Mesenteric fat pad (tissue), 1 donor: ENCODE measurements at regions not wholly inside any gene's neighbourhood (a gene's known extent, or its start where the extent isn't known, plus 50 kb on each side); places are given as distances from the start of the nearest gene placed in this dataset.

Source experiments
- DNase-seq: peaks from one replicate; pipeline ENCODE4 v3.0.0-alpha.2; 2020; ENCODE audit warnings: low spot score
- donor health status: DM: yes; HTN: yes; CAD: no.

DNA sequence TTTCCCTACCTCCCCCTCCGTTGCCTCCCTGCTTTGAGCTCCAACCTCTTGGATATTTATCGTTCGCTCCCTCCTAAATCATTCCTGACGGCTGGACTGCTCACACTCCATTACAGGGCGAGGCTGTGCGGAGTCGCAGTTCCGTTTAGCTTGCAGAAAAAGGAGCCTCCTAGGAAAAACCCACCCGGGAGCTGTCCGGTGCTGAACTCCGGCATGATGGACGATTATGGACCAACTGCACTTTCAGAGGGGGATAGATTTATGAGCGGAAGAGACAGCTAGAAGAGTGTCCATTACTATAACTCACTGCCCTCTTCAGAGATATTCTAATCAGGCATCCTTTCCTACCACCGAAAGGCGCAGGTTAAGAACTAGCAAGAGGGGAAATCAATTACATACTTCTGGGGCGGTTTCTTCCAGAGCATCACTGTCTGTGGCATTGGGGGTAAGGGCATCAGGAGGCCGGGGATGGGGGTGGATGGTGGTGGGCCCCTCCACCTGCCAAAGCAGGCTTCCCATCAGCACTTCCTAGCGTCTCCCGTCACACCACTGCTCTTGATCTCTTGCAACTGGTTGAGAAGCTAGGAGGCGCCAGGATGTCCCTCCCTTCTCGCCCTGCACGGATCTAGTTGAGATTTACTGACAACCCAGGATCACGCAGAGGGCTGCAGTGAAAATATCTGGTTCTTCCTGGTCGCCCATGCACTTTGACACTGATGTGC, 251.2 kb downstream of the ENGASE start:
- no peak for DNase-seq

DNA sequence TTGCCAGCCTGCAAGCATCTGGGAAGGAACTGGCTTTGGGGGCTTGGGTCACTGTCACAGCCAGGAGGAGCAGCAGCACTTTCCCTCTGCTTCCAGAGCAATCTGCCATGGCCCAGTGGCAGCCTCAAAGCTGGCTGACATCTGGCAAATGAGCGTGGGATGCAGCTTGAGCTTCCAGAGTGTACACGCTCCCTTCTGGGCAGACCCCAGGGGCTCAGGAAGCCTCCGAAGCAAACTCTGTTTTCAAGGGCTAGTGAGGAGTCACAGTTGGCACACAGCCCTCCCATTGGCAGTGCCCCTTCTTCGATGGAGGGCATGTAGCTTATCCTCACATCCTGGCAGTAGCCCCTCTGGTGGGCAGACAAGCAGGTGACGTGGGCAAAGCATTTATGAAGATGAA, 249.6 kb downstream of the ENGASE start:
- DNase-seq, result no peak

DNA sequence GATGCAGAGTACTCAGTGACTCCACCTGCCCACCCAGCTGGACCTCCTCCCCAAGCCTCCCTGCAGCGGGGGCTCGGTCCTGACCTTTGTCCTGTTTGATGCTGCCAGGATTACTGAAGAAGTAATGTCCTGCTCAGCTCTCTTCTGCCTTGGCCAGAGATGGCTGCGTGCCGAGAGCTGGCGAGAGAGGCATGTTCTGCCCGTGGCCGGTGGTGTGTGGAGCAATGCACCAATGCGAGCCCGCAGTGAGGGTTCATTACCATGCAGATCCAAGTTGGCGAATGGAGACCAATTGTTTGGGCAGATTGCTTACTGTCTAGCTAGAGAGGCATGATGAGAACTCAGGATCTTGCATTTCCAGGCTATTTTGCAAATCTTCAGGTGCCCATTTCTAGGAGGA, 248.9 kb downstream of the ENGASE start:
- DNase-seq, result no peak

DNA sequence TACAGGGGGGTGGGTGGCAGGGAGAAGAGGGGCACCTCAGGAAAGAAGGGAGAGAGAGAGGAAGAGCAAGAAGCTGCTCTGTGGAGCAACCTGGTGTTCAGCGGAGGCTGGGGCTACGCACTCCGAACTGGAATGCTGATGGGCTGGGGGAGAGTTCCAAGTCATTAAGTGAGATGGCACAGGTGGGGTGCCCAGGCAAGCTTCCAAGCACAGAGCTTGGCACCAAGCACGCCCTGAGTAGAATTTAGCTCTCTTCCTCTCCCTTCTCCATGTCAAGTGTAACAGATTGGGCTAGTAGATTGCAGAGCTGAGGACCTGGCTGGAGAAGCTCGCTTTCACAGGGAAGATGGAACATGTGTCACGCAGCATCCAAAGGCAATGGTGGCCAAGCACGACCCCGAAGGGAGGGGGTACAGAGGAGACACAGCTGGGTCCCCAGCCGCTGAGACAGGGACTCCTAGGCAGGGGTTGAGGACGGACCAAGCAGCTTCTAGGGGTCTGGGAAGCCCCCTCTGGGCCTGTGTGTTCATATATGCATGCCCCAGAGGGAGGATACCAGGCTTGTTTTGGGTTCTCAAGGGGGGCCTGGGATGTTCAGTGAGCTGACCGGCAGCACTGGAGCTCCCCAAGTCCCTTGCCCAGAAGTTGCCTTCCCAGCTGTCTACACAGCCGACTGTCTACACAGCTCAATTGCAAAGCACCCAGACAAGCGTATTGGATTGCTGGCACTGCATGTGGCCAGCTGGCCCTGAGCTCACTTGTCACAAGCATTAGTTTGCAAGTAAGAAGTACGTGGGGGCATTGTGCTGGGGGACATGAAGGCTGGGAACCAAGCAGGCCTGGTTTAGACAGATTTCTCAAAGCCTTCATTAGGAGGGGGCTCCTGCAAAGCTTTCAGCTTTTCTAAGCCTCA, 247.8 kb downstream of the ENGASE start:
- DNase-seq, result no peak

DNA sequence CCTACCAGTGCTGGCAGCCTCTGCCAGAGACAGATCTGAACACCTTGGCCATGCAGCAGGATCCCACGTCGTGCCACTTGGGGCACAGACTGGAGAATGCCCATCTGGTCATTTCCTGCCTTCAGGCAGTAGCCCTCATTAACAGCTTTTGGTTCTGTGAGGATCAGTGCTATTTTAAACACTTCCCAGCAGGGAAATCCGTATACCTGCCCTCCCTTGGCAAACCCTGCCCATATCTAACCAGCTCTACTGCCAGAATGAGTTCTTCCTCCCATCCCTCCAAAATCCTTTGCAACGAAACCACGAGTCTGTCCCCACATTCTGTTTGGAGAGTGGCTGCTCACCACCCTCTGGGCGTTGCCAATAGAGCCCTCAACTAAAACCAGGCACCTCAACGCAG, 245.7 kb downstream of the ENGASE start:
- no peak for DNase-seq

DNA sequence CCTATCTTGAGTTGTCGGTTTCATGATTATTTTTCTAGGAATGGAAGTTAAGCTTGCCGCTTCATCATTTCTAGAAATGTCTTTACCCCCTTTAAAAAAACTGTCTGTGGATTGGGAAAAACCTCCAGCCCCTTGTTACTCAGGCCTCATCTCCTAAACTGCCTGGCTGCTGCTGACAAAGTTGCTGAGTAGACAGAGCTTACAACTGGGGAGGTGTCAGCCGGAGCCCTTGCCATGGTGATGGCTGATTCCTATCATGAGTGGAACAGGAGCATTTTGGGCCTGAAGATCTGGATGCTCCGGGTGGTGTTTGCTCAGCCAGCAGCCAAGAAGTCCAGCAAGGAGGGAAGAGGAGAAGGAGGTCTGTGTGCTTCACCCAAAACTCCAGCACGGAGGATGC, 243.3 kb downstream of the ENGASE start:
- no peak for DNase-seq

DNA sequence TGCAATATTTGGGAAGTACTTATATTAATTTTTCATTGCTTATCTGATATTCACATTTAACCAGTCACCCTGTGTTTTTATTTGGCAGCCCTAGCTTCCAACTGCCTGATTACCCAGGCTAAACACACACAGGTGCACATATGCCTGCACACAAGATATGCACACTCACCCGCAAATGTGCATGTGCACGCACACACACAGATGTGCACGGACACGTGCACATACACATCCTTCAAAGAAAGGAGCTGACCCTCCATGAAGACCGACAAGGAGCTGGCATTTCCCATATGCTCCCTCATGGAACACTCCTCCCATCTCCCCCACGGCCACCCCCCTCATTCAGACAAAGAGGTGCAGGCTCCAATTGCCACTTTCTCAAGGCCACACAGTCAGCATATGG, 242.2 kb downstream of the ENGASE start:
- DNase-seq, result no peak

DNA sequence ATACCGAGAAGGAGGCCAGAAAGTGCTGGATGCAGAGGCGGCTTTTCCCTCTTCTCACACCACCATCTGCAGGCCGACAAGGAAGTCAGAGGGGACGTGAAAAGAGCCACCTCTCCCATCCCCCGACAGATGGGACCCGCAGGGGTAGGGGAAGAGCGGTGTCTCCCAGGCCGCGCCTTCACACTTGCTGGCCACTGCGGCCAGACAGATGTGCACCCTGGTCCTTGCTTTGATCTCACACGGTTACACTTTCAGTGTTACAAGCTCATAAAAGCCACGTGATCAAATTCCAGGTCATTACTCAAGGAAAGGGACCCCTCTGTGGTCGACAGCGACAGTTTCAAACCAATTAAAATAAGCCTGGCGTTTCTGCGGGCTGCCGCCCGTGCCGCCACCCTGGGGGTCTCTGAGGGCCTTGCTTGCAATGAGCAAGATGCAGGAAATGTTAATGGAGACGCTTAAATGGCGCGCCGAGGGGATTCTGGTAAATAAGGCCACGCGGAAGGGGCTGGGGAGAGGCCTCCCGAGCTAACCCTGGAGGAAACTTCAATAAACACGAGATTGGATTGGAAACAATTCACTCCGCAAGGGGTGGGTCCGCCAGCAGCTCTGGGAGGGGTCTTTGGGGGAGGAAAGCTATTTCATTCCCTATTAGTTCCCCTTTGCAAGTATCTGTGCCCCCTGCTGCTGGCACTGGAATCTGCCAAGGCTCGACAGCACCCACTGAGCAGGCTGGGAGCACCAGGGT, 240.9 kb downstream of the ENGASE start:
- no peak for DNase-seq

DNA sequence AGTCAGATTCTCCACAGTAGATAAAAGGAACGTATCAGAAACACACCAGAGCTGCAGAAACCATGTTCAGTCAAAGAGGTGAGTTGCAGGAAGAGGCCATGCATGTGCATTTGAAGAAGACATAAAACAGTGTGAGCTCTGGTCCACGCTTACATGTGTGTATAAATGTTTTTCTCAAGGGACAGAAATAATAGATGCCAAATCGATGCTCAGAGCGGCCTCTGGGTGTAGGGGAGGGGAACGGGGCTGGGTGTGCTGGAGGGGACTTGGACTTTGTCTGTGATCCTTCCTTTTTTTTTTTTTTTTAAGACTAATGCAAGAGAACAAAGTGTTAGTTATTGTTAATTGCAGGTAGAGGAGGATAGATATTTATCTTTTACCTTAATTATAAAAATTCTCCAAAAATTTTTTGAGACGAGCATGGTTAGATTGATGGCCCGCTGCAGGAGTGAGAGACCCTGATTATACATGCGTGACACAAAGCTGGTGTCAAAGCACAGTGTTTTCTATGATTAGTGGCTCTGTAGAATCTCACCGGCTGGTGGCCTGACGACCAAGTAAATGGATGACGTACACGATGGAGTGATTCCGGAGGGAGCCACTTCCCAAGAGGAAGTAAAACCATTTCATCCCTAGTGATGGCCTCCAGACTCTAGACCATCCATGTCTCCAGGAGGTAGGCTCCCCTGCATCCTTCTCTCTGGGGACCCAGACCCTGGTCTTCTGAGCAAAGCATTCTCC, 240.2 kb downstream of the ENGASE start:
- DNase-seq, result no peak

DNA sequence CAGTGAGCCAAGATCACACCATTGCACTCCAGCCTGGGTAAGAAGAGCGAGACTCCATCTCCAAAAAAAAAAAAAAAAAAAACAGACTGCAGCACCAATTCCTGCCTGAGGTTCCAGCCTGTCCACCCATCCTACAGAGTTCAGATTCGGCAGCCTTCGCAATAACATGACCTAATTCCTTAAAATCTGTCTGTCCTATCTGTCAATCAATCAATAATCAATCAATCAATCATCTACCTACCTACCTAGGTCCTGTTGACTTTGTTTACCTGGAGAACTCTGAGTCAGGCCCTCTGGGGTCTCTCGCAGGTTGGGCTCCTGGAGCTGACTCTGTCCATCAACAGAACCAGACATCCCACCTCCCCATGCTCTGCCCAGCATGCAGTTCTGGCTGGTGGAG, 236.7 kb downstream of the ENGASE start:
- DNase-seq, result no peak

DNA sequence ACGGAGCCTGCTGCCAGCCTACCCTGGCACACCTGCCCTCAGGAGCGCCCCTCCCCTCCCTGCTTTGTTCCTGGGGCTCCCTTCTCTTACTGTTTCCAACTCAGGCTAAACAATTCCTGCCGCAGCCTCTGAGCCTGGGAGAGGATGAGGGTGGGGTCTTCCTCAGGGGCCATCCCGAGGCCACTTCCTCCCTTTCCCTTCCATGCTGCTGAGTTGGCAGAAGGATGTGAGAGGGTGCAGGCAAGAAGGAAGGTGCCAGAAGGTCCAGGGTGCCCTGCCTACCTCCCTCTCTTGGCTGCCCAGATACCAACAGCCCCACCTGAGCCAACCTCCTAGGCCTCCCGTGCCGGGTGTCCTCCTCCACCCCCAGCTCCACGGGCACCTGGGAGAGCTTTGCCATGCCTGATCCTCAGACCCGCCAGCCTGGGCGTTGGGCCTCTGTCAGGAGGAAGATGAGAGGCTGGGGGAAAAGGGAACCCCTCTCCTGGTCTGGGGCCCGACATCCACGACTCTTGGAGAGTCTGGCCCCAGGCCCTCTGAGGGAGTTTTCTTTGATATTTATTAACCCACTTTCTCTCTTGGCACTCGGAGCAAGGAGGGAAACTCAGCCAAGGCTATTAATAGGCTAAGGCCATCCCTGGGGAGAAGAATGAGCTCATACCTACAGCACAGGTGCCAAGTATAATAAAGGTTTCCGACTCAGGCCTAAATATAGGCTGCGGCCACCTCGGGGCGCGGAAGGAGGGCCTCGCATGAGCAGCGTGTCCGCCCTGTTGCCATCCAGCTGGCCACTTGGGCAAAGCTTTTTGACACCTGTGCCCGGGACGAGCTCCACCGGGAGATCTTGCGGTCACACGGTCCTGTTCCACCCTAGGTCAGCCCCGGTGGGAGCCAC, 232.0 kb downstream of the ENGASE start:
- no peak for DNase-seq

DNA sequence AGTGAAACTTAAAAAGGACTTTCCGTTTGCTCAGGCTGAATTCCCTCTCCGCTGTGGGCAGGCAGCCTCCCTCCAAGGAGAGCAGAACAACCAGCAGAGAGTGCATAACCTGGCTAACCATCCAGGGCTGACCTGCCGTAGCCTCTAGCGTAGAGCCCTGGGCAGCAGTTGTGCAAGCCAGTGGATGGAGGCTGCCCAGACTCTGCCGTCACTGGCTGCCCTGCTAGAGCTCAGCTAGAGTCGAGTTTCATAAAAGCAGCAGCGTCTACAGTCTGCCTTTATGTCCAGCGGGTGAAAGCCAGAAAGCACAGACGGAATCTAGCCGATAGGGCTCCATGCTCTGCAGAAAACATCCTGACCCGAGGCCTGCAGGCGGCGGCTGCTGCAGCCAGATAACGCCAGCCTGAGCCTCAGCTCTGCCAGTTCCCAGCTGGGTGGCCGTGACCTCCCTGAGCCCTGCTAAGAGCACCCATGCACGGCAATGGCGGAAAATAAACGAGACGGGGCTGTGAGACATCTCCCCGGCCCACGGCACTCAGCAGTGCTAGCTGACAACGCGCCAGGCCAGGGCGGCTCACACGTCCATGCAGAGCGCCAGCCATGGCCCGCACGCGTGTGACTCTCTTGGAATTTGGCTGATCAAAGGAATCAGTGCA, 231.3 kb downstream of the ENGASE start:
- DNase-seq, result no peak

DNA sequence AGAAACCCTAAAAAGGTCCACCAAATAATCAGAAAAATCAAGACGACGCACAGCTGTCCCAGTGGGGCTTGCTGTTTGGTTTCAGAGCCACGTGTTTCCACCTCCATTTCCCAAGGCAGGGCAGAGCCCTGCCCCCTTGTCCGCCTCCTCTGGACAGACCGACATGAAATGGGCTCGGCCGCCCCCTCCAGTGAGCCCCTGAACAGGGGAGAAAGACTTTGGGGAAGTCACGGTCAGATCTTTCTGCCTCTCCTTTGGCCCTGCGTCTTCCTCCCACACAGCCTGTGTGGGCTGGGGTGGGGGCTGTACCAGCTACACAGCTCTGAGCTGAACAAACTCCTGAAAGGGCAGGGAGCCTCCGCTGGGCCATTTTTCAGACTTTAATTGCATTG, 230.7 kb downstream of the ENGASE start:
- no peak for DNase-seq

DNA sequence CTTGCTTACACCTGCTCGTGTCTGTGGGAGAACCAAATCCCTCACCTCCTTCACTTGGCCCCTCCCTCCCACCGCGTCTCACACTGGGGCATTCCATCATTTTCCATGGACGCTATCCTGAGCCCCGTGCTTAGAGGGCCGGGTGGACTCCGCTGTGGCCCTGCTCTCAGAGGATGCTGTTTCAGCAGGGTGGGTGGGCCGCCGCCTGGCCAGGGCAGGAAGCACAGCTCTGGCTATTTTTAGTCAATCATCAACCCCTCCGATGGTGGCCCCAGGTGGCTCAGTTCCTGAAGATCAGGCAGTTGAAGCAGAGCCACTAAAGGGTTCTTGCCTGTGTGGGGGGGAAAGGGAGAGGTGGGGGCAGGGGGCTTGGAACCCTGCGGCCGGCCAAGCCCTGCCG, 230.3 kb downstream of the ENGASE start:
- DNase-seq, result no peak

DNA sequence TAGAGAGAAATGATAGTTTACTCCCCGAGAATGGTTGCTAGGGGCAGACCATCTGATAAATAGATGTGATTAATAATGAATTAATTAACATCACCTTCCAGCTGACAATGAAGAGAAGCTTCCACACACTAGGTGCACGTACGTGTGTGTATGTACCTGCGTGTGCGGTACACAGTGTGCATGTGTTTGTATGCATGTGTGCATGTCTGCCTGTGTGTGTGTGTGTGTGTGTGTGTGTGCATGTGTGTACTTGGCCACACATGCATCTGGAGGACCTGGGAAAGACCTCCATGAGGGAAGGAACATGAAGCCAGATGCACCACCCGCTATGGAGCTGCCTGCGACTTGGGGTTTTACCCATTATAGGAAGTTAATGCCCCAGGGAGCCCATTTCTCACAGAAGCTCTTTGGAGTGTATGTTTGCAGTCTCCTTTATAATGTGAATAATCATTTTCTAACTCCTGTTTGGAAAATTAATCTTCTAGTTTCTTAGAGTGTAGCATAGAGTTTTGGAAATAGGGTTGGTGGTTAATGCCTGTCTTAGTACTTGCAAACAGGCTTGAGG, 229.1 kb downstream of the ENGASE start:
- DNase-seq, result no peak

DNA sequence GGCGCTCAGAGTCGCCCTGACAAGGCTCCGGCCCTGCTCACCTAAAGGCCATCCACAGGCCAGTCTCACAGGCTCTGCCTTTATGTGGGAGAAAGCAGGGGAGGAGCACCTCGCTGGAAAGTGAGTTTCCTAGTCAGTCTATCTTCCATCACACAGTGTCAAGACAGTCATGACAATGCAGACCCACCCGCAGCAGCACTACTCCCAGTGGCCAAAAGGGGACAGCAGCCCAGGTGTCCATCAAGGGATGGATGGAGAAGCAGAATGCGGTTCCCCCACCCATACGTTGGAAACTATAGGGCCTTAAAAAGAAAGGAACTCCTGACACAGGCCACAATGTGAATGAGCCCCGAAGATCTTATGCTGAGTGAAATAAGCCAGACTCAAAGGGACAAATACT, 226.8 kb downstream of the ENGASE start:
- DNase-seq, result no peak

DNA sequence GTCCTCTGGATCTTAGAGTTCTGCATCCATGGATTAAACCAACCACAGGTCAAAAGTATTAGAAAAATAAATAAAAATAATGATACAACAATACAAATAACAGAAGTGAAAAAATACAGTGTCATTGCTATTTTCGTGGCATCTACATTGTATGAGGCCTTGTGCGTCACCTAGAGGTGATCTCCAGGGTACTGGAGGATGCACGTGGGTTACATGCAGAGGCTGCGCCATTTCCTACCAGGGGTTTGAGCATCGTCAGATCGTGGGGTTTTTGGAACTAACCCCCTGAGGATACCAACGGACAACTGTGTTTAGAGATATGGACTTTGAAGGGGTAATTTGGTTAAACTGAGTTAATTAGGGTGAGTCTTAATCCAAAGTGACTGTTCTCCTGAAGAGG, 224.7 kb downstream of the ENGASE start:
- no peak for DNase-seq

DNA sequence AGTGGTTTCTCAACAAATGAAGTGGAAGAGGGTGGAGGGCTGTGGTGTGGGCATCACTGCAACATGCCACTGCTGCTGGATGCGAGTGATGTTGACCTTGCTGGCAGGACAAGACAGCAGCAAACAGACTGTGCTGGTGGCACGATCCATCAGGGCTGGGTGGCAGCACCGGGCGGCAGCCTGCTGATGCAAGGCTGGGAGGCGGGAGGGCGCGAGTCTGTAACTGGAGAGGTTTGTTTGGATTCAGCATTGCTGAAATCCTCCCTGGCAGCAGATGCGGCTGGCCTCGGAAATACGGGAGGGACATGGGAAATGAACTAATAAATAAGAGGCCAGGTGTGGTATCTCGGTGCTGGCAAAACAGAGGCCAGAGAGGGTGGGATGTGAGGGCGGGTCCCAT, 224.2 kb downstream of the ENGASE start:
- DNase-seq, result no peak

DNA sequence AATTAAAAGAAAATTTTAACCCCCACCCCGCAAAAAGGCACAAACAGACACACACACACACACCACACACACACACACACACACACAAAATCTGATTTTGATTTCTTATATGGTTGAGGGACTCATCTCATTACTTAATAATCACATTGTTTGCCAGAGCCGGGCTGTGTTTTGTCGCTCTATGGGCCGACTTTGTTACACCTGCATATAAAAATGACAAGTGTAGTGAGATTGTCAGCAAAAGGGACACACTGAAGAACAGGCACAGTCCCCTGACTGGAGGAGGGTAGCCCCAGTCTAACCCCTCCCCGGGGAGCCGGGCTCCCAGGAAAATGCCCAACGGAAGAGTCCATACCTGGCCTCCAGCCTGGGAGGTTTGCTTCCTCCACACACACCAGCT, 221.6 kb downstream of the ENGASE start:
- no peak for DNase-seq
